ENCODE measurements at regions not wholly inside any gene's neighbourhood (a gene's known extent, or its start where the extent isn't known, plus 50 kb on each side); places are given as distances from the start of the nearest gene placed in this dataset.

DNA sequence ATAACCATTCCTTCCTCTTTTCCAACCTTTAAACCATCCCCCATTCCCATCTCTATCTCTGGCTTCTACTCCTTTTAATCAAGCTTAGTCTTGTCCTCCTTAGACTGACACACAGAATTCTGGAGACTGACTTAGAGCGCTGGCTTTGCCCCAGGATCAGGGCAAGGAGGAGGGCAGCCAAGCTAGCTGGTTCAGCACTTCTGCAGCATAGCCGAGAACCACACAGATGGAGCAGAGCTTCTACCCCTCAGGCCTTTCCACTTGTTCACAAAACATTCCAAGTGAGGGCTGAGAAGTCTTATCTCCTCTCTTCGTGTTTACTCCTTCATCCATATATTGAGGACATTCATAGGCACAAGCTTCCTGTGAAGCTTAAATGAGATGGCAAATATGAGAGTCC lies 246.5 kb upstream of the PEX5L start:
- no peak for DNase-seq

- no peak for DNase-seq
Measured at GRCh38 chr3:180284331-180285110, 247.8 kb upstream of the PEX5L start.

DNA sequence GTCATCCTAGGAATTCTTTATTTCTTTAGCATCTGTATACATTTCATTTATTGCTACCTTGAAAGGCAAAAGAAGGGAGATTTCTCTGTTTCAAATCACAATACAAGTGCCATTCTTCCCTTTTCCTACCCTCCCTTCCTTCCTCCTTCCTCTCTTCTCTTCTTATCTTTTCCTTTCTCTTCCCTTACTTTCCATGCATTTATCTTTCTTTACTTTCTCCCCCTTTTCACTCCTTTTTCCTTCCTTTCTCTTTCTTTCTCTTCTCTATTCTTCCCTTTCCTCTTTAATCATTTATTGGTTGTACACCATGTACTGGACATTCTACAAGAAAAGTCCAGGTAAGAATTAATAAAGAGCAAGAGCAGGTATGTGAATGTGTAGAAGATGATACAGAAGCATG lies 251.0 kb upstream of the PEX5L start:
- DNase-seq, result no peak

DNA sequence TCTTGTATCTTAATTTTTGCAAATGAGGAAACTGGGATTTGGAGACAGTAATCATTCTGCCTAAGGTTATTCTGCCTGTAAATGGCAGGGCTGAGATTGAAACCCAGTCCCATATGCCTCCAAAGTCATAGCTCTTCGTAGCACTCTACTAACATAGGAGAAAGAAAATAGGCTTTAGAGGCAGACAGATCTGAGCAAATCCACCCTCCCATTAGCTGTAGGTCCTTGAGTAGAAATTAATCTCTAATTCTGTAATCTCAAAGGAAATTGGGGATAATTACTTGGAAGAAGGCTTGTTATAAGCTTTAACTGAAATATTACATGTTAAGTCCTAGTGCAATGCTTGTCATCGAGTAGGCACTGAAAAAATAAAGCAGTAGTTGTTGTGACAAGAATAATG lies 252.1 kb upstream of the PEX5L start:
- no peak for DNase-seq

- no peak for DNase-seq
Measured at GRCh38 chr3:180290300-180290699, 253.6 kb upstream of the PEX5L start.

GRCh38 chr3:180294282-180295027 lies 257.7 kb upstream of the PEX5L start:
- no peak for DNase-seq

DNA sequence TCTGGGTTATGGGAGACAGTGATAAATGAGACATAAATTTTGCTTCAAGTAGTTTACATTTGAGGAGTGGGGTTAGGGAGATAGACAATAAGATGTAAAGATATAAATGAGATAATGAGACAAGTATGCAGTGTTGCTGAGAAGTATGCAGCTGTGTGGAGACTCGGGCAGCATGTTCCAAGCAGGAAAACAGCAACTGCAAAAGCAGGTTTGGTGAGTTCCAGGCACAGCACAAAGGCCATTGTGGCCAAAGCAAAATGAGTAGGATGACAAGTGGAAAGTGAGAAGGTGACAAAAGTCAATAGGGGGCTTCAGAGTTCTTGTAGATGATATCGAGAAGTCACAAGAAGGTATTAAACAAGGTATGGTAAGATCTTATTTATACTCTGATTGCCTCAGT lies 259.1 kb upstream of the PEX5L start:
- DNase-seq, result no peak

DNA sequence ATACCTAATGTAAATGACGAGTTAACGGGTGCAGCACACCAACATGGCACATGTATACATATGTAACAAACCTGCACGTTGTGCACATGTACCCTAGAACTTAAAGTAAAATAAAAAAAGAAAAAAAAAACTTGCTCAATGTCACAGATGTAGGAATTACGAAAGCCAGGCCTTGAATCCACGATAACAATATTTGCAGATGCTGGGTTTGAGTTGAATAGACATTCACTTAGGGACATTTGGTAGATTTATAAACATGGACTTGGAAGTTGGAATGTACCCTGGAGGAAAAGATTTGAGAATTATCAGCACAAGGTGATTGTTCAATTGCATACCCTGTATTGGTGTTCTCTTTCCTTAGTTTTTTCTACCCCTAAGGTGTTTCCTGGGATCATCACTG lies 260.2 kb upstream of the PEX5L start:
- DNase-seq, result no peak

GRCh38 chr3:180306155-180306554 lies 269.4 kb upstream of the PEX5L start:
- DNase-seq, result no peak

DNA sequence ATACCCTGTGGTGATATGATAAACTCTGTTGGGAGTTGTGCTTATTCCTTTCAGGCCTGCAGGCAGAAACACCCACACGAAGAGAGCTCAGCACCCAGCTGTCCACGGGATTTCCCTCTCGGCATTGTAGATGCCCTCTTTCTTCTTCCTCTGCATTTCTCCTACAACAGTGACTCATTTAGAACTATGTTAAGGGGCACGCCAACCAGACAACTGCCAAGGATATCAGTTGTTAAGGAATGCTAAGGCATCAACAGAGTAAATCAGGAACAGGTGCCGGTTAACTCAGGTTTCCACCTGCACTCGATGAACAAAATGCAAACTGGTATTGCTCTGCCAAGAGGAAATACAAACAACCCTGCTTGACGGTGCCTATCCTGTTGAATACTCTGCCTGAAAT lies 270.0 kb upstream of the PEX5L start:
- DNase-seq, result no peak

DNA sequence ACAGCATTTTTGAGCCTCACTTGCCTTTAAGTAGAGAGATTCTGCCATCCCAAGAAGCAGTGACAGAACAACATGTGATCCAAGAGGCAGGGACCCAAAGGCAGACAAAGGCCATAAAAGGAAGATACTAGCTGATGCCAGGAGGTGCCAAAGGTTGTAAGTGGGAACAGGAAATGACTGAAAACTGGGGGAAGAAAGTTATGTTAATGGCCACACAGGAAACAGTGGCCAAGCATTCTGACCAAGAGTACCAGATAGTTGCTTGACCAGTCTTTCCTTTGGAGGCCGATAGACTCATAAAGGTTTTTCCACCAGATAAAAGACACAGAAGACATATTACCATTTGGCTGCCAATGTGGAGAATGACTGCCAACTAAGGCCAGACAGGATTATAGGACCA lies 274.5 kb upstream of the PEX5L start:
- no peak for DNase-seq

DNA sequence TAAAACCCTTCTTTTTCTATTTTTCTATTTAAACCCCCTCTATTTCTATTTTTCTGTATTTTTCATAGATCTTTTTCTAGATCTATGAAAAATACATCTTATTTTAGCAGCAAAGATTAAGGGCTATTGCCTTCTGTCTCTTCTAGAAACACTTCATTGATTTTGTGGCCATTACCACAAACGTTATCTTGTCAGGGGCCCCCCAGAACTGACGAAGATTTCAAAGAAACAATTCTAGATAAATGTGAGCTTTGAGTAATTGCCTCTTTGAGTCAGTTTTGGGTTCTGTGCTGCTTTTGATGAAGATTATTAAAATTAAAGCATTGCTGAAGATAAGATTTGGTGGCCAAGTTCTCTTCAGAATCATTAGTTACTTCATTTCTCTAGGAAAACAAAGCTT lies 279.6 kb upstream of the PEX5L start:
- DNase-seq, result no peak

DNA sequence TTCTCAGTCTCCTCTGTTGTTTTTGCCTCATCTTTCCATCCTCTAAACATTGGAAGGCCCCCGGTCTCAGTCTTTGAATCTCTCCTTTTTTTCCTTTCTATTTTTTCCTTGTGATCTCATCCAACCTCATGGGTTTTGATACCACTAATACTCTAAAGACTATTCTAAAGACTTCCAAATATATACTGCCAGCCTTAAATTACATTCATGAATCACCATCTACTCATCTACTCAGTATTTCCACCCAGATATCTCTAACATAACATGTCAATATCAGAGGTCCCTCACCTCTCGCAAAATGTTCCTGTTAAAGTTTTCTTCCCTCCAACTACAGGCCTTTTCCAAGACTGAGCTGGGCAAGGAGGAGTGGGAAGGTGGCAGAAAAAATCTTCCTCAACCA lies 282.5 kb upstream of the TTC14 start:
- no peak for DNase-seq

GRCh38 chr3:180320631-180321030 lies 281.3 kb upstream of the TTC14 start:
- no peak for DNase-seq

DNA sequence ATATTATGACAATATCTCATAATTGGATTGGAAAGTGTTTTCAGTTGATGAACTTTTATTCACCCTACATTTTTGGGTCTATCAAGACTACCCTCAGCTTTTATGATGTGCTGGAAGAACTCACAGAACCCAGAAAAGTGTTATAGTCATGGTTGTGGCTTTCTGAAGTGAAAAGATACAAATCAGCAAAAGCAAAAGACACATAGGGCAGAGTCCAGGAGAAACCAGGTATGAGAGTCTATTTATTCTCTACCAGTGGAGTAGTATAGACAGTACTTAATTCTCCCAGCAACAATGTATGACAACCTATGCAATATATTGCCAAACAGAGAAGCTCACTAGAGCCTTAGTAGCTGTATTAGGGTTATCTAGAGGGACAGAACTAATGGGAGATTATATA lies 280.4 kb upstream of the TTC14 start:
- DNase-seq, result no peak

GRCh38 chr3:180322829-180323228 lies 279.1 kb upstream of the TTC14 start:
- DNase-seq, result no peak

DNA sequence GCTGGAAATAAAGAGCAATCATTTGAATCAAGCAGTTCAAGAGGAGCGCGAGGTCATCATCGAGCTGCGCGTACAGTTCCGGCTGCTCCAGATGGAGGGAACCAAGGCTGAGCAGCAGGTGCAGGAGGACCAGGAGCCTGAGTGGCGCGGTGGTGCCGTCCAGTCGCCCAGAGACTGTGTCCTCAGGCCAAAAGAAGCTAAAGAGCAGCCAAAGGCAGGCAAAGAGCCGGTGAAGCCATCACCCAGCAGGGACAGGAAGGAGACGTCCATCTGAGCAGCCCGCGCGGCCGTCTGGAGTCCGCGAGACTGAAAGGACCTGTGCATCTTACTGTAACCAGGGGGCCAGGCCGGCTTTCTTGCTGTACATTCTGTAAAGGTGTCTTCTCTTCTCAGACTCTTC lies 277.2 kb upstream of the TTC14 start:
- no peak for DNase-seq

DNA sequence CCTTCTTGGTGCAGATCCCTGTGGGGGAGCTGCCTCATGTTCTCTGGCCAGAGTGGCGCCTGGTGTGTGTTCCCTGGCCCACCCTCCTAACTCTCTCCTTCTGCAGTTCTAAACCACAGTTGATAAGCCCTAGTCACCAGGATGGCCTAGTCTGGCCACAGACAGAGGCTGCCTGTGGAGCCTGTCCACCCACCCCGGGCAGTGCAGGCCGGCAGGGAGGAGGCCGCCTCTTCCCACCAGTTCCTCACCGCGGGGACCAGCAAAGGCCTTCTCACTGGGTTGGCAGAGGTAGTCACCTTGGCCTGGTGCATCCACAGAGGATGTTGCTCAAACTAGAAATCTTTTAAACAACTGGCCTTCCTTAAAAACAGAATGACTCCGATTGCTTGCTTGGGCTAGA lies 276.4 kb upstream of the TTC14 start:
- no peak for DNase-seq

DNA sequence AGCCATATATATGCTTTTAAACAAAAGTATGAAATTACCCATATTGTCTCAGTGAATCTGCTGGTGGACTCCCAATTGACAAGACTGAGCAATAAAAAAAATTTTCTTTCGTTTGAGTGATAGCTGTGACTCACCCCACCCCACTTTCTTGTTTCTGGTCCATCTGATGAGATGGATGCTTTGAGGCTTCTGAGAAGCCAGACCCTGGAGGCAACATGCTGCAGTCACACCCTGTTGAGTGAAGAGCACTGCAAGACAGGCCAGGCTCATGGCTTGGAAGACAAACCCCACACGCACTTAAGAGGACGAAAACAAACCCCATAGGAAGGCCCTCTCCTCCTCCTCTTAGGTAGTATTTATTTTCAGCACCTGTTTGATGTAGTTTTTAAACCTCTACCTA lies 276.0 kb upstream of the TTC14 start:
- no peak for DNase-seq

- DNase-seq, result no peak
Measured at GRCh38 chr3:180329187-180329586, 272.8 kb upstream of the TTC14 start.

DNA sequence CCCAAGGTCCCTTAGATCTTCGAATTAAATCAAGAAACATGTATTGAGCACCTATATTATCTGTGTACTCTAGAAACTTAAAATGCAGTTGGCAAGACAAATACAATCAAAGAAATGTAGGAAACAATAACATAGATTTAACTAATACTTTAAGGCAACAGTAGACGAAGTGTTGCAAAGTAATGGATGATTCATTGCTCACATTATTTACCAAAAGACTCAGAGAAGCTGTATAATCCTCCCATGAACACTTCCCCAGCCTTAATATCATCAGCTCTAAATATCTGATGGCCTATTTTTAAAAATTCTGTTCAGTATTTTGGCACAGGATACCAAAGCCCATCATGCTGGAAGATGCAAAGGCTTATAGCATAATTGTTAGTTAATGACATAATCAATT lies 272.1 kb upstream of the TTC14 start:
- no peak for DNase-seq

DNA sequence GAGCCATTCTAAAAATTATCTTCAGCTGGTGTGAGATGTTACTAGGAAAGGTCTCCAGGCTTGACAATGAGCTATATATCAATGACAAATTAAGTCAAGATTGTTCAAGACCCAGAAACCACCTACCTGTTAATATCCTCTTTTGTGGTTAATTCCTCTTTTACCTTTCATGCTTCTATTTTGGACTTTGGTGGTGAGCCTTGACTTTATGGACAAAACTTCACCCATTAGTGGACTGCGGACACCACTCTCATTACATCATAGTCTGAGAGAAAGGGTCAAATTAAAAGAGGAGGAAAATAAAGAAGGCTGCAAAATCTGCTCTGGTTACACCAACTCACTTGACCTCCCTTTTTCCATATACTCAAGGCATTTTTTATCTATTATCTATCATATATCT lies 271.5 kb upstream of the TTC14 start:
- no peak for DNase-seq

DNA sequence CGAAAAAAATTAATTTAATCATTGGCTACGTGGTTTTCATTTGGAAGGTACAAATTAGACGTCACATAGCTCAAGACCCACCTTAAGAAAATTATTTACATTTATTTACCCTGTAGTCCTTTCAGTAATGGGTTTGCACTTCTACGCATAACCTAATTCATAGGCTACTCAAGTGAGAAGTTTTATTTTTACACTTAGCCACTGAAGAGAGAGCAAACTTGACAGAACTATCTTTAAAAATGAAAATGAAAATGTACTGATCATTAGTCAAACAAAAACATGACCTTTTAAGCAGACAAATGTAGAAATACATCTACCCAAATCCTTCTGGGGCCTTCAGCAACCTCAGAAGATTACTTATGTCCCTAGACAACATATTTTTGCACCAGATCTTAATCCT lies 269.4 kb upstream of the TTC14 start:
- DNase-seq, result no peak
